ENCODE measurements at regions not wholly inside any gene's neighbourhood (a gene's known extent, or its start where the extent isn't known, plus 50 kb on each side); places are given as distances from the start of the nearest gene placed in this dataset.
"Not testable (repeated sequence)": the region's sequence is repeated elsewhere in the genome, so short reads cannot be mapped to it uniquely, and the experiment has no call there.

DNA sequence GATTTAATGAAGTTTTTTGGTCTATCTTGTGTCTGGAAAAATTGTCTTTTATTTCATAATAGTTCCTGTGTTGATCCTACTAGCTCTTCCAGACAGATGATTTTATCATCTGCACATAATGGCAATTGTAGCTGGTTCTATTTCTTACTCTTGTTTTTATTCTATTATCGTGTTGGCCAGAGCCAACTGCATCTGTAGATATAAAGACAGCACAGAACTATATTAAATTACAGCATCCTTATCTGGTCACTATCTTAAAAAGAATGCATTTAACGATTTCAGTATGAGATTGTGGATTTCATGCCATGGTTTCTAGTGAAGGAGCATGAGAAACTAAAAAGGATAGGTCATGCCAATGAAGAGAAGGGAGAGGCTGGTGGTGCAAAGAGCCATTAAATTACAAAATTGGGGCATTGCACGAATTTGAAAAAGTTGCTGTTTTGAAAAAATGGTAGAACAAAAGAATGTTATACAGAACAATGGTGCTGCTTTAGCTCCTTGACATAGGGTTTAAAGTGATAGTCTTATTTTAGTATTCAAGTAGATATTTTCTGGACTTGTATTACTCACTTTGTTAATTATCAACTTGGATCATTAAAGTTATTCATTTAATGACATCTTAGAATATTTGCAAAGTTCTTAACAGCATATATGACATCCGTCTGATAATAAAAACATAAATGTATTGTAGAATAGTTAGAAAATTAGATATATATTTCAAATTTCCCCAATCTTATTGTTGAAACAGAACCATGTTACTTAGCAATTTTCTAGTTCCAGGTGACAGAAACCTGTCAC is 1250.3 kb downstream of the REEP3 start:
- Mint-ChIP-seq H3K9me3 (no peaks in the 10 kb centered on the region), H3K27ac (no peak overlapping the region), H3K4me3 (no peak overlapping the region), H3K27me3 (ENCODE audit: insufficient read depth) (no peaks in the 10 kb centered on the region), H3K36me3 (ENCODE audit: low read depth) (no peaks in the 10 kb centered on the region), H3K4me1 (no peaks in the 10 kb centered on the region)
- Histone ChIP-seq H3K4me1 (ENCODE audit: control insufficient read depth, insufficient read depth, low read length) (no peaks in the 10 kb centered on the region), H3K9ac (ENCODE audit: extremely low read depth, low read length, poor library complexity, severe bottlenecking) (no peak overlapping the region), H3K4me3 (ENCODE audit: low read length) (no peak overlapping the region), H3K9me3 (ENCODE audit: control insufficient read depth, low read length) (no peaks in the 10 kb centered on the region), H3K27me3 (ENCODE audit: control insufficient read depth, insufficient read depth, low read length, poor library complexity, severe bottlenecking) (no peaks in the 10 kb centered on the region), H3K36me3 (ENCODE audit: control insufficient read depth, insufficient read depth, low read length) (no peaks in the 10 kb centered on the region), H3K27ac (ENCODE audit: low read depth, low read length) (no peak overlapping the region)
- TF ChIP-seq, protein P1, sequence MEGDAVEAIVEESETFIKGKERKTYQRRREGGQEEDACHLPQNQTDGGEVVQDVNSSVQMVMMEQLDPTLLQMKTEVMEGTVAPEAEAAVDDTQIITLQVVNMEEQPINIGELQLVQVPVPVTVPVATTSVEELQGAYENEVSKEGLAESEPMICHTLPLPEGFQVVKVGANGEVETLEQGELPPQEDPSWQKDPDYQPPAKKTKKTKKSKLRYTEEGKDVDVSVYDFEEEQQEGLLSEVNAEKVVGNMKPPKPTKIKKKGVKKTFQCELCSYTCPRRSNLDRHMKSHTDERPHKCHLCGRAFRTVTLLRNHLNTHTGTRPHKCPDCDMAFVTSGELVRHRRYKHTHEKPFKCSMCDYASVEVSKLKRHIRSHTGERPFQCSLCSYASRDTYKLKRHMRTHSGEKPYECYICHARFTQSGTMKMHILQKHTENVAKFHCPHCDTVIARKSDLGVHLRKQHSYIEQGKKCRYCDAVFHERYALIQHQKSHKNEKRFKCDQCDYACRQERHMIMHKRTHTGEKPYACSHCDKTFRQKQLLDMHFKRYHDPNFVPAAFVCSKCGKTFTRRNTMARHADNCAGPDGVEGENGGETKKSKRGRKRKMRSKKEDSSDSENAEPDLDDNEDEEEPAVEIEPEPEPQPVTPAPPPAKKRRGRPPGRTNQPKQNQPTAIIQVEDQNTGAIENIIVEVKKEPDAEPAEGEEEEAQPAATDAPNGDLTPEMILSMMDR (conservative IDR thresholded peaks at IDR 0.05): no peak
- no peak for DNase-seq
- WGBS, 2 experiments (ENCODE audit: insufficient coverage in 1 of 2, insufficient read length in 1 of 2): 86 to 90% methylated on average over 2 to 3 of the region's 4 CpGs

DNA sequence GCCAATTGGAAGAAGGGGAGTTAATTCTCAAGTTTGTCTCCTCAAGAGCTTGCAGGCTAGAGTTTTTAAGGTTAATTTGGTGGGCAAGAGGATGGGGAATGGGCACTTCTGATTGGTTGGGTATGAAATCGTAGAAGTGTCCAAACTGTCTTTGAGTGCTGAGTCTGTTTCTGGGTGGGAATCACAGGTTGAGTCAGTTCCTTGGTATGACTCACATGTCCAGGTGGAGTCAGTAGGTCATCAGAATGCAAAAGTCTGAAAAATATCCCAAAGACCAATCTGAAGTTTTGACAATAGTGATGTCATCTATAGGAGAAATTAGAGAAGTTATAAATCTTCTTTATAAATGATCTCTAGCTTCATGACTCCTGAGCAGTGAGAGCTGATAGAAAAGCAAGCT is 1252.2 kb downstream of the REEP3 start:
- no peaks in the 10 kb centered on the region for H3K27me3 ChIP-seq (ENCODE audit: control insufficient read depth, insufficient read depth, low read length, poor library complexity, severe bottlenecking)
- H3K36me3 ChIP-seq (ENCODE audit: control insufficient read depth, insufficient read depth, low read length): no peaks in the 10 kb centered on the region
- no peak overlapping the region for H3K27ac ChIP-seq (ENCODE audit: low read depth, low read length)
- H3K9ac ChIP-seq (ENCODE audit: extremely low read depth, low read length, poor library complexity, severe bottlenecking): no peak overlapping the region
- no peaks in the 10 kb centered on the region for H3K4me1 Mint-ChIP-seq
- no peaks in the 10 kb centered on the region for H3K36me3 Mint-ChIP-seq (ENCODE audit: low read depth)
- WGBS, 2 experiments (ENCODE audit: insufficient coverage in 1 of 2, insufficient read length in 1 of 2): 90% methylated on average over 1 of the region's 1 CpG; no CpG with 5 or more reads in 1 of the 2 experiments
- no peak overlapping the region for H3K4me3 ChIP-seq (ENCODE audit: low read length)
- H3K27me3 Mint-ChIP-seq (ENCODE audit: insufficient read depth): no peaks in the 10 kb centered on the region
- H3K4me3 Mint-ChIP-seq: no peak overlapping the region
- no peak for DNase-seq
- no peaks in the 10 kb centered on the region for H3K9me3 Mint-ChIP-seq
- TF ChIP-seq, protein P1 (conservative IDR thresholded peaks at IDR 0.05): no peak
- no peaks in the 10 kb centered on the region for H3K4me1 ChIP-seq (ENCODE audit: control insufficient read depth, insufficient read depth, low read length)
- no peak overlapping the region for H3K27ac Mint-ChIP-seq
- no peaks in the 10 kb centered on the region for H3K9me3 ChIP-seq (ENCODE audit: control insufficient read depth, low read length)

DNA sequence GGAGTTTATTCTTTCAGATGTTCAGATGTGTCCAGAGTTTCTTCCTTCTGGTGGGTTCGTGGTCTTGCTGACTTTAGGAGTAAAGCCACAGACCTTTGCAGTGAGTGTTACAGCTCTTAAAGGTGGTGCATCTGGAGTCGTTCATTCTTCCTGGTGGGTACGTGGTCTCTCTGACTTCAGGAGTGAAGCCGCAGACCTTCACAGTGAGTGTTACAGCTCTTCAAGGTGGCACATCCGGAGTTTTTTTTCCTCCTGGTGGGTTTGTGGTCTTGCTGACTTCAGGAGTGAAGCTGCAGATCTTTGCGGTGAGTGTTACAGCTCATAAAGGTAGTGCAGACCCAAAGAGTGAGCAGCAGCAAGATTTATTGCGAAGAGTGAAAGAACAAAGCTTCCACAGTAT is 1263.2 kb downstream of the REEP3 start:
- peaks cover 18% of the 10 kb centered on the region for H3K9me3 ChIP-seq (ENCODE audit: control insufficient read depth, low read length)
- not testable (repeated sequence) for H3K9ac ChIP-seq (ENCODE audit: extremely low read depth, low read length, poor library complexity, severe bottlenecking); H3K27me3 ChIP-seq (ENCODE audit: control insufficient read depth, insufficient read depth, low read length, poor library complexity, severe bottlenecking); H3K27me3 Mint-ChIP-seq (ENCODE audit: insufficient read depth); H3K4me1 Mint-ChIP-seq; H3K27ac Mint-ChIP-seq; H3K4me3 Mint-ChIP-seq; H3K36me3 Mint-ChIP-seq (ENCODE audit: low read depth); H3K27ac ChIP-seq (ENCODE audit: low read depth, low read length); H3K36me3 ChIP-seq (ENCODE audit: control insufficient read depth, insufficient read depth, low read length); DNase-seq; H3K4me1 ChIP-seq (ENCODE audit: control insufficient read depth, insufficient read depth, low read length); H3K4me3 ChIP-seq (ENCODE audit: low read length)
- peaks cover 21% of the 10 kb centered on the region for H3K9me3 Mint-ChIP-seq
- 93 to 96% methylated on average over 3 to 7 of the region's 7 CpGs for WGBS, 2 experiments (ENCODE audit: insufficient coverage in 1 of 2, insufficient read length in 1 of 2)
